Peyer's patch (tissue), 4 donors: ENCODE measurements at regions not wholly inside any gene's neighbourhood (a gene's known extent, or its start where the extent isn't known, plus 50 kb on each side); places are given as distances from the start of the nearest gene placed in this dataset.

ENCODE experiments used
- POLR2A ChIP-seq, 2 donors: fragments of 450-650 bp; IDR thresholded peaks; one replicate each; pipeline ENCODE4 v1.5.1; 2017; ENCODE audit warnings: antibody characterized with exemption in 2 of 2, mild to moderate bottlenecking in 2 of 2, moderate library complexity in 2 of 2
- TF ChIP-seq, protein P1 (sequence below), 6 experiments: fragments of 450-650 bp in 4 of 6; fragments of 200-600 bp in 2 of 6; sonication (generic) in 1 of 6; IDR thresholded peaks; one replicate each; pipeline ENCODE4 v1.5.1; 2017 to 2019; ENCODE audit warnings: antibody characterized with exemption in 6 of 6, mild to moderate bottlenecking in 3 of 6, moderate library complexity in 1 of 6

DNA sequence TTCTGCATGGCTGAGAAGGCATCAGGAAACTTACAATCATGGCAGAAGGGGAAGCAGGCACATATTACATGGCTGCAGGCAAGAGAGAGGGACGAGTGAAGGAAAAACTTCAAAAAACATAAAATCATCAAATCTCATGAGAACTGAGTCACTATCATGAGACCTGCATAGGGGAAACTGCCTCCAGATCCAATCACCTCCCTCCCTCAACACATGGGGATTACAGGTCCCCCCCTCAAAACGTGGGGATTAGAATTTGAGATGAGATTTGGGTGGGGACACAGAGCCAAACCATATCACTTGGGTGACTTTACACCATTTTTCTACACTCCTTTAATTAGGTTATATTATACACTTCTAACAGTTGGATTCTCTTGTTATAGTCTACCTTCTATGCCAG, 490.7 kb upstream of the KCND2 start:
- TF ChIP-seq, protein P1, sequence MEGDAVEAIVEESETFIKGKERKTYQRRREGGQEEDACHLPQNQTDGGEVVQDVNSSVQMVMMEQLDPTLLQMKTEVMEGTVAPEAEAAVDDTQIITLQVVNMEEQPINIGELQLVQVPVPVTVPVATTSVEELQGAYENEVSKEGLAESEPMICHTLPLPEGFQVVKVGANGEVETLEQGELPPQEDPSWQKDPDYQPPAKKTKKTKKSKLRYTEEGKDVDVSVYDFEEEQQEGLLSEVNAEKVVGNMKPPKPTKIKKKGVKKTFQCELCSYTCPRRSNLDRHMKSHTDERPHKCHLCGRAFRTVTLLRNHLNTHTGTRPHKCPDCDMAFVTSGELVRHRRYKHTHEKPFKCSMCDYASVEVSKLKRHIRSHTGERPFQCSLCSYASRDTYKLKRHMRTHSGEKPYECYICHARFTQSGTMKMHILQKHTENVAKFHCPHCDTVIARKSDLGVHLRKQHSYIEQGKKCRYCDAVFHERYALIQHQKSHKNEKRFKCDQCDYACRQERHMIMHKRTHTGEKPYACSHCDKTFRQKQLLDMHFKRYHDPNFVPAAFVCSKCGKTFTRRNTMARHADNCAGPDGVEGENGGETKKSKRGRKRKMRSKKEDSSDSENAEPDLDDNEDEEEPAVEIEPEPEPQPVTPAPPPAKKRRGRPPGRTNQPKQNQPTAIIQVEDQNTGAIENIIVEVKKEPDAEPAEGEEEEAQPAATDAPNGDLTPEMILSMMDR (IDR thresholded peaks at IDR 0.05), result no peak
- no peak for TF ChIP-seq POLR2A (IDR thresholded peaks at IDR 0.05)
